ENCODE measurements at regions not wholly inside any gene's neighbourhood (a gene's known extent, or its start where the extent isn't known, plus 50 kb on each side); places are given as distances from the start of the nearest gene placed in this dataset.

DNA sequence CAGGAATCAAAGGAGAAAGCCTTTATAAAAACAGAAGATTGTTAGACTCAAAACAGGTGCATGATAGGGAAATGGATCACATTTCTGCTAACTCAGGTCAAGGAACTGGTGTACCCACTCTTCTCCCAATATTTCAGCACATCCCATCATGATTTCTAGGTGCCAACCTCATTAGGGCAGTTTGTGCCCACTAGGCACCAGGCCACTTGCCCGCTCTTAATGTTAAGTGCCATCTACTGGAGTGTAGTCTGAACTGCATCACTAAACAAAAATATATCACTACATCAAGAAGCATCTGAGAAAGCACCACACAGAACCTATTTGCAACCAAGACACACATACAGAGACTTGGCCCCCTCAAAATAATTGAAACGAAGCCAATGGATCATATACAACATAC, 140.4 kb upstream of the GRID2 start:
- TF ChIP-seq, protein P1, sequence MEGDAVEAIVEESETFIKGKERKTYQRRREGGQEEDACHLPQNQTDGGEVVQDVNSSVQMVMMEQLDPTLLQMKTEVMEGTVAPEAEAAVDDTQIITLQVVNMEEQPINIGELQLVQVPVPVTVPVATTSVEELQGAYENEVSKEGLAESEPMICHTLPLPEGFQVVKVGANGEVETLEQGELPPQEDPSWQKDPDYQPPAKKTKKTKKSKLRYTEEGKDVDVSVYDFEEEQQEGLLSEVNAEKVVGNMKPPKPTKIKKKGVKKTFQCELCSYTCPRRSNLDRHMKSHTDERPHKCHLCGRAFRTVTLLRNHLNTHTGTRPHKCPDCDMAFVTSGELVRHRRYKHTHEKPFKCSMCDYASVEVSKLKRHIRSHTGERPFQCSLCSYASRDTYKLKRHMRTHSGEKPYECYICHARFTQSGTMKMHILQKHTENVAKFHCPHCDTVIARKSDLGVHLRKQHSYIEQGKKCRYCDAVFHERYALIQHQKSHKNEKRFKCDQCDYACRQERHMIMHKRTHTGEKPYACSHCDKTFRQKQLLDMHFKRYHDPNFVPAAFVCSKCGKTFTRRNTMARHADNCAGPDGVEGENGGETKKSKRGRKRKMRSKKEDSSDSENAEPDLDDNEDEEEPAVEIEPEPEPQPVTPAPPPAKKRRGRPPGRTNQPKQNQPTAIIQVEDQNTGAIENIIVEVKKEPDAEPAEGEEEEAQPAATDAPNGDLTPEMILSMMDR (IDR thresholded peaks at IDR 0.05; ENCODE audit: low read depth, low read length, missing input control): peak; percentile 46
- TF ChIP-seq, protein P2, sequence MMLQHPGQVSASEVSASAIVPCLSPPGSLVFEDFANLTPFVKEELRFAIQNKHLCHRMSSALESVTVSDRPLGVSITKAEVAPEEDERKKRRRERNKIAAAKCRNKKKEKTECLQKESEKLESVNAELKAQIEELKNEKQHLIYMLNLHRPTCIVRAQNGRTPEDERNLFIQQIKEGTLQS (IDR thresholded peaks at IDR 0.05): no peak
